ENCODE measurements at regions not wholly inside any gene's neighbourhood (a gene's known extent, or its start where the extent isn't known, plus 50 kb on each side); places are given as distances from the start of the nearest gene placed in this dataset.

DNA sequence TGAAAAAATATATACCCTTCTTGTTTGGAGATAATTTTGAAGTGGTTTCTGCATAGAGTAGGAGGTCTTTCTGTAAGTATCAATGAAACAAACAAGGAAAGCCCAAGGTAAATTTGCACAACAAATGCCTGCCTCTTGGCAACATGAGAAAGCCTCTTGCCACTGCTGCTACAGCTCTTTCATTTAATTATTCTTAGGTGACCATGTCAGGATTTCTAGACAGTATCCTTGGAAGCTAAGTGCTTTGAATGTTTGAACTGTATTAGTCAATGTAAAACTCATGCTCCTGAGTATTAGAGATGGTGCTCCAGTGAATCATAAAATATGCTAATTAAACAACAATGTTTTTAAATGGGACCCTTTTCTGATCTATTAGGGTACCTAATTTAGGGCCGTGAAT lies 81.2 kb upstream of the ITGB1 start:
- Histone ChIP-seq H3K27ac (ENCODE audit: extremely low read depth, low read depth, low read length) (no peak overlapping the region), H3K4me3 (ENCODE audit: low read depth, low read length) (no peak overlapping the region), H3K4me1 (ENCODE audit: control insufficient read depth, insufficient read depth, low read length) (no peaks in the 10 kb centered on the region), H3K9me3 (ENCODE audit: control insufficient read depth, insufficient read depth, low read depth, low read length) (no peaks in the 10 kb centered on the region), H3K36me3 (ENCODE audit: control insufficient read depth in 2 of 2, insufficient read depth in 1 of 2, low read length in 2 of 2) (no peaks in the 10 kb centered on the region)
- CTCF ChIA-PET, result interaction anchor here (0.7 to 1.4 kb wide), 3 partner anchors 8 to 30 kb away, joined by 3 read pairs; no protein-coding TSS in a partner anchor
- POLR2A ChIA-PET, result no interaction called here
- TF ChIP-seq ZBTB21 (tag by site-specific recombination; IDR thresholded peaks at IDR 0.05) (no peak), SP2 (tag by site-specific recombination; IDR thresholded peaks at IDR 0.05) (no peak), ZNF48 (tag by site-specific recombination; IDR thresholded peaks at IDR 0.05) (no peak), ZNF211 (tag by site-specific recombination; IDR thresholded peaks at IDR 0.05; ENCODE audit: low read depth) (no peak), ZNF248 (tag by site-specific recombination; IDR thresholded peaks at IDR 0.05) (no peak), ZNF132 (tag by site-specific recombination; IDR thresholded peaks at IDR 0.05; ENCODE audit: borderline replicate concordance) (no peak), ZNF596 (tag by site-specific recombination; IDR thresholded peaks at IDR 0.05) (no peak), ZNF558 (tag by site-specific recombination; IDR thresholded peaks at IDR 0.05) (no peak), WT1 (tag by site-specific recombination; IDR thresholded peaks at IDR 0.05) (no peak), ZNF169 (tag by site-specific recombination; IDR thresholded peaks at IDR 0.05) (no peak), GLIS1 (tag by site-specific recombination; IDR thresholded peaks at IDR 0.05) (no peak), ZNF335 (tag by site-specific recombination; conservative IDR thresholded peaks at IDR 0.05) (no peak)
- TF ChIP-seq, protein P1, sequence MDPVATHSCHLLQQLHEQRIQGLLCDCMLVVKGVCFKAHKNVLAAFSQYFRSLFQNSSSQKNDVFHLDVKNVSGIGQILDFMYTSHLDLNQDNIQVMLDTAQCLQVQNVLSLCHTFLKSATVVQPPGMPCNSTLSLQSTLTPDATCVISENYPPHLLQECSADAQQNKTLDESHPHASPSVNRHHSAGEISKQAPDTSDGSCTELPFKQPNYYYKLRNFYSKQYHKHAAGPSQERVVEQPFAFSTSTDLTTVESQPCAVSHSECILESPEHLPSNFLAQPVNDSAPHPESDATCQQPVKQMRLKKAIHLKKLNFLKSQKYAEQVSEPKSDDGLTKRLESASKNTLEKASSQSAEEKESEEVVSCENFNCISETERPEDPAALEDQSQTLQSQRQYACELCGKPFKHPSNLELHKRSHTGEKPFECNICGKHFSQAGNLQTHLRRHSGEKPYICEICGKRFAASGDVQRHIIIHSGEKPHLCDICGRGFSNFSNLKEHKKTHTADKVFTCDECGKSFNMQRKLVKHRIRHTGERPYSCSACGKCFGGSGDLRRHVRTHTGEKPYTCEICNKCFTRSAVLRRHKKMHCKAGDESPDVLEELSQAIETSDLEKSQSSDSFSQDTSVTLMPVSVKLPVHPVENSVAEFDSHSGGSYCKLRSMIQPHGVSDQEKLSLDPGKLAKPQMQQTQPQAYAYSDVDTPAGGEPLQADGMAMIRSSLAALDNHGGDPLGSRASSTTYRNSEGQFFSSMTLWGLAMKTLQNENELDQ (tag by site-specific recombination; IDR thresholded peaks at IDR 0.05; ENCODE audit: low read depth), result no peak
- TF ChIP-seq, protein P2, sequence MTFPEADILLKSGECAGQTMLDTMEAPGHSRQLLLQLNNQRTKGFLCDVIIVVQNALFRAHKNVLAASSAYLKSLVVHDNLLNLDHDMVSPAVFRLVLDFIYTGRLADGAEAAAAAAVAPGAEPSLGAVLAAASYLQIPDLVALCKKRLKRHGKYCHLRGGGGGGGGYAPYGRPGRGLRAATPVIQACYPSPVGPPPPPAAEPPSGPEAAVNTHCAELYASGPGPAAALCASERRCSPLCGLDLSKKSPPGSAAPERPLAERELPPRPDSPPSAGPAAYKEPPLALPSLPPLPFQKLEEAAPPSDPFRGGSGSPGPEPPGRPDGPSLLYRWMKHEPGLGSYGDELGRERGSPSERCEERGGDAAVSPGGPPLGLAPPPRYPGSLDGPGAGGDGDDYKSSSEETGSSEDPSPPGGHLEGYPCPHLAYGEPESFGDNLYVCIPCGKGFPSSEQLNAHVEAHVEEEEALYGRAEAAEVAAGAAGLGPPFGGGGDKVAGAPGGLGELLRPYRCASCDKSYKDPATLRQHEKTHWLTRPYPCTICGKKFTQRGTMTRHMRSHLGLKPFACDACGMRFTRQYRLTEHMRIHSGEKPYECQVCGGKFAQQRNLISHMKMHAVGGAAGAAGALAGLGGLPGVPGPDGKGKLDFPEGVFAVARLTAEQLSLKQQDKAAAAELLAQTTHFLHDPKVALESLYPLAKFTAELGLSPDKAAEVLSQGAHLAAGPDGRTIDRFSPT (tag by site-specific recombination; IDR thresholded peaks at IDR 0.05), result no peak
- TF ChIP-seq, protein P3, sequence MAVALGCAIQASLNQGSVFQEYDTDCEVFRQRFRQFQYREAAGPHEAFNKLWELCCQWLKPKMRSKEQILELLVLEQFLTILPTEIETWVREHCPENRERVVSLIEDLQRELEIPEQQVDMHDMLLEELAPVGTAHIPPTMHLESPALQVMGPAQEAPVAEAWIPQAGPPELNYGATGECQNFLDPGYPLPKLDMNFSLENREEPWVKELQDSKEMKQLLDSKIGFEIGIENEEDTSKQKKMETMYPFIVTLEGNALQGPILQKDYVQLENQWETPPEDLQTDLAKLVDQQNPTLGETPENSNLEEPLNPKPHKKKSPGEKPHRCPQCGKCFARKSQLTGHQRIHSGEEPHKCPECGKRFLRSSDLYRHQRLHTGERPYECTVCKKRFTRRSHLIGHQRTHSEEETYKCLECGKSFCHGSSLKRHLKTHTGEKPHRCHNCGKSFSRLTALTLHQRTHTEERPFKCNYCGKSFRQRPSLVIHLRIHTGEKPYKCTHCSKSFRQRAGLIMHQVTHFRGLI (tag by site-specific recombination; IDR thresholded peaks at IDR 0.05), result no peak
- TF ChIP-seq, protein P4, sequence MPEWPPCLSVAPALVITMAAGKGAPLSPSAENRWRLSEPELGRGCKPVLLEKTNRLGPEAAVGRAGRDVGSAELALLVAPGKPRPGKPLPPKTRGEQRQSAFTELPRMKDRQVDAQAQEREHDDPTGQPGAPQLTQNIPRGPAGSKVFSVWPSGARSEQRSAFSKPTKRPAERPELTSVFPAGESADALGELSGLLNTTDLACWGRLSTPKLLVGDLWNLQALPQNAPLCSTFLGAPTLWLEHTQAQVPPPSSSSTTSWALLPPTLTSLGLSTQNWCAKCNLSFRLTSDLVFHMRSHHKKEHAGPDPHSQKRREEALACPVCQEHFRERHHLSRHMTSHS (tag by site-specific recombination; IDR thresholded peaks at IDR 0.05), result no peak
- TF ChIP-seq, protein P5, sequence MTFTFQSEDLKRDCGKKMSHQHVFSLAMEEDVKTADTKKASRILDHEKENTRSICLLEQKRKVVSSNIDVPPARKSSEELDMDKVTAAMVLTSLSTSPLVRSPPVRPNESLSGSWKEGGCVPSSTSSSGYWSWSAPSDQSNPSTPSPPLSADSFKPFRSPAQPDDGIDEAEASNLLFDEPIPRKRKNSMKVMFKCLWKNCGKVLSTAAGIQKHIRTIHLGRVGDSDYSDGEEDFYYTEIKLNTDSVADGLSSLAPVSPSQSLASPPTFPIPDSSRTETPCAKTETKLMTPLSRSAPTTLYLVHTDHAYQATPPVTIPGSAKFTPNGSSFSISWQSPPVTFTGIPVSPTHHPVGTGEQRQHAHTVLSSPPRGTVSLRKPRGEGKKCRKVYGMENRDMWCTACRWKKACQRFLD (tag by site-specific recombination; IDR thresholded peaks at IDR 0.05), result no peak

DNA sequence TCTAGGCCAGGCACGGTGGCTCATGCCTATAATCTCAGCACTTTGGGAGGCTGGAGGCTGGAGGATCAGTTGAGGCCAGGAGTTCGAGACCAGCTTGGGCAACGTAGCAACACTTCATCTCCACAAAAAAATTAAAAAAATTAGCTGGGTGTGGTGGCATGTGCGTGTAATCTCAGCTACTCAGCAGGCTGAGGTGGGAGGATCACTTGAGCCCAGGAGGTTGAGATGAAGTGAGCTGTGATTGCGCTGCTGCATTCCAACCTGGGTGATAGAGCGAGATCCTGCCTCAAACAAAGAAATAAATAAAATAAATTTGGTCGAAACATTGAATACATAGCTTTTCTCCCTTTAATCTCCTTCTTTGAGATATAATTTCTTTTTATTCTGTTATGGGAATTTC lies 80.6 kb upstream of the ITGB1 start:
- Histone ChIP-seq H3K4me3 (ENCODE audit: low read depth, low read length) (no peak overlapping the region), H3K4me1 (ENCODE audit: control insufficient read depth, insufficient read depth, low read length) (no peaks in the 10 kb centered on the region), H3K9me3 (ENCODE audit: control insufficient read depth, insufficient read depth, low read depth, low read length) (no peaks in the 10 kb centered on the region), H3K27ac (ENCODE audit: extremely low read depth, low read depth, low read length) (no peak overlapping the region), H3K36me3 (ENCODE audit: control insufficient read depth in 2 of 2, insufficient read depth in 1 of 2, low read length in 2 of 2) (no peaks in the 10 kb centered on the region)
- POLR2A ChIA-PET, result no interaction called here
- TF ChIP-seq ZIC2 (tag by site-specific recombination; IDR thresholded peaks at IDR 0.05) (no peak), MZF1 (tag by site-specific recombination; IDR thresholded peaks at IDR 0.05; ENCODE audit: borderline replicate concordance) (no peak)
- CTCF ChIA-PET, result interaction anchor here (0.7 to 1.4 kb wide), 3 partner anchors 9 to 30 kb away, joined by 3 read pairs; no protein-coding TSS in a partner anchor

All from HEK293 (cell line).